ENCODE measurements at regions not wholly inside any gene's neighbourhood (a gene's known extent, or its start where the extent isn't known, plus 50 kb on each side); places are given as distances from the start of the nearest gene placed in this dataset.
"Not testable (repeated sequence)": the region's sequence is repeated elsewhere in the genome, so short reads cannot be mapped to it uniquely, and the experiment has no call there.

- WGBS (ENCODE audit: insufficient coverage): 86% methylated on average over 5 of the region's 9 CpGs
These were observed 97.2 kb downstream of the KDR start for GRCh38 chr4:55028196-55028595.

GRCh38 chr4:55027596-55027995 is 97.8 kb downstream of the KDR start:
- H4K20me1 ChIP-seq (ENCODE audit: insufficient read depth, low read length): no peaks in the 10 kb centered on the region
- H3K9me3 ChIP-seq (replicated peaks in 1 of 2; ENCODE audit: control insufficient read depth in 1 of 2, insufficient read depth in 1 of 2, low read length in 2 of 2): no peaks in the 10 kb centered on the region
- Mint-ChIP-seq H3K36me3 (no peaks in the 10 kb centered on the region), H3K4me3 (no peak overlapping the region), H3K27ac (no peak overlapping the region), H3K4me1 (no peaks in the 10 kb centered on the region), H3K27me3 (ENCODE audit: low read depth in 3 of 3) (peaks cover 0 to 4% (median 4%) of the 10 kb centered on the region in 3 donors), H3K9me3 (peaks cover 0 to 1% (median 0%) of the 10 kb centered on the region in 7 donors)
- H3K36me3 ChIP-seq (replicated peaks in 1 of 2; ENCODE audit: control insufficient read depth in 1 of 2, insufficient read depth in 2 of 2, low read length in 2 of 2): no peaks in the 10 kb centered on the region
- DNase-seq: no peak
- TF ChIP-seq CTCF (IDR thresholded peaks at IDR 0.05): no peak
- WGBS (ENCODE audit: insufficient coverage): 92% methylated on average over 2 of the region's 2 CpGs
- no peaks in the 10 kb centered on the region for H3K4me1 ChIP-seq (ENCODE audit: control insufficient read depth in 1 of 2, insufficient read depth in 2 of 2, low read length in 2 of 2)
- no peaks in the 10 kb centered on the region for H3K27me3 ChIP-seq (ENCODE audit: control insufficient read depth in 2 of 2, insufficient read depth in 2 of 2, low read length in 2 of 2)
- no peak overlapping the region for H3K4me3 ChIP-seq (replicated peaks in 1 of 3; ENCODE audit: low read depth in 2 of 3, low read length in 3 of 3)
- H3K79me2 ChIP-seq (ENCODE audit: insufficient read depth, low read length): no peaks in the 10 kb centered on the region
- intact Hi-C loops (cut with micrococcal nuclease): no loop called here
- H3K9ac ChIP-seq (ENCODE audit: insufficient read depth, low read length, poor library complexity, severe bottlenecking): no peak overlapping the region
- H3K27ac ChIP-seq (ENCODE audit: low read depth in 1 of 2, low read length in 2 of 2): no peak overlapping the region
- no peak overlapping the region for H2AFZ ChIP-seq (ENCODE audit: insufficient read depth, low read depth, low read length, poor library complexity, severe bottlenecking)
- H3K4me2 ChIP-seq (replicated peaks; ENCODE audit: extremely low read depth, low read length, poor library complexity, severe bottlenecking): no peak overlapping the region

More at GRCh38 chr4:55028196-55028595, 97.2 kb downstream of the KDR start:
- H3K27me3 Mint-ChIP-seq (ENCODE audit: low read depth in 3 of 3): peaks cover 0 to 5% (median 4%) of the 10 kb centered on the region in 3 donors
- intact Hi-C loops (cut with micrococcal nuclease): no loop called here
- Histone ChIP-seq H3K36me3 (replicated peaks in 1 of 2; ENCODE audit: control insufficient read depth in 1 of 2, insufficient read depth in 2 of 2, low read length in 2 of 2) (no peaks in the 10 kb centered on the region), H3K79me2 (ENCODE audit: insufficient read depth, low read length) (no peaks in the 10 kb centered on the region), H3K9ac (ENCODE audit: insufficient read depth, low read length, poor library complexity, severe bottlenecking) (no peak overlapping the region), H3K27ac (ENCODE audit: low read depth in 1 of 2, low read length in 2 of 2) (no peak overlapping the region), H3K4me3 (replicated peaks in 1 of 3; ENCODE audit: low read depth in 2 of 3, low read length in 3 of 3) (no peak overlapping the region), H4K20me1 (ENCODE audit: insufficient read depth, low read length) (no peaks in the 10 kb centered on the region), H3K9me3 (replicated peaks in 1 of 2; ENCODE audit: control insufficient read depth in 1 of 2, insufficient read depth in 1 of 2, low read length in 2 of 2) (no peaks in the 10 kb centered on the region), H2AFZ (ENCODE audit: insufficient read depth, low read depth, low read length, poor library complexity, severe bottlenecking) (no peak overlapping the region), H3K4me1 (ENCODE audit: control insufficient read depth in 1 of 2, insufficient read depth in 2 of 2, low read length in 2 of 2) (no peaks in the 10 kb centered on the region), H3K27me3 (ENCODE audit: control insufficient read depth in 2 of 2, insufficient read depth in 2 of 2, low read length in 2 of 2) (no peaks in the 10 kb centered on the region), H3K4me2 (replicated peaks; ENCODE audit: extremely low read depth, low read length, poor library complexity, severe bottlenecking) (no peak overlapping the region)
- H3K27ac Mint-ChIP-seq: no peak overlapping the region
- H3K4me3 Mint-ChIP-seq: no peak overlapping the region
- no peak for TF ChIP-seq CTCF (IDR thresholded peaks at IDR 0.05)
- H3K36me3 Mint-ChIP-seq: no peaks in the 10 kb centered on the region
- peaks cover 0 to 2% (median 0%) of the 10 kb centered on the region in 7 donors for H3K9me3 Mint-ChIP-seq
- H3K4me1 Mint-ChIP-seq: no peaks in the 10 kb centered on the region
- DNase-seq: no peak

GRCh38 chr4:55025456-55025855 is 99.9 kb downstream of the KDR start:
- H2AFZ ChIP-seq (ENCODE audit: insufficient read depth, low read depth, low read length, poor library complexity, severe bottlenecking); H3K27ac ChIP-seq (ENCODE audit: low read depth in 1 of 2, low read length in 2 of 2); H3K4me3 Mint-ChIP-seq; H3K27me3 Mint-ChIP-seq (ENCODE audit: low read depth in 3 of 3); DNase-seq; H3K4me1 Mint-ChIP-seq; H3K27ac Mint-ChIP-seq; H3K27me3 ChIP-seq (ENCODE audit: control insufficient read depth in 2 of 2, insufficient read depth in 2 of 2, low read length in 2 of 2); H3K36me3 Mint-ChIP-seq; H4K20me1 ChIP-seq (ENCODE audit: insufficient read depth, low read length); H3K4me3 ChIP-seq (replicated peaks in 1 of 3; ENCODE audit: low read depth in 2 of 3, low read length in 3 of 3); H3K4me1 ChIP-seq (ENCODE audit: control insufficient read depth in 1 of 2, insufficient read depth in 2 of 2, low read length in 2 of 2); H3K9ac ChIP-seq (ENCODE audit: insufficient read depth, low read length, poor library complexity, severe bottlenecking); H3K4me2 ChIP-seq (replicated peaks; ENCODE audit: extremely low read depth, low read length, poor library complexity, severe bottlenecking); H3K9me3 ChIP-seq (replicated peaks in 1 of 2; ENCODE audit: control insufficient read depth in 1 of 2, insufficient read depth in 1 of 2, low read length in 2 of 2); H3K9me3 Mint-ChIP-seq; H3K36me3 ChIP-seq (replicated peaks in 1 of 2; ENCODE audit: control insufficient read depth in 1 of 2, insufficient read depth in 2 of 2, low read length in 2 of 2); intact Hi-C loops (cut with micrococcal nuclease); H3K79me2 ChIP-seq (ENCODE audit: insufficient read depth, low read length): not testable (repeated sequence)
- WGBS (ENCODE audit: insufficient coverage): 85% methylated on average over 3 of the region's 6 CpGs

Measured in CD14-positive monocyte (primary cell).